Activated T-helper 1 cell treated with anti-CD3 and anti-CD28 coated beads, Interleukin-12 subunit alpha, Interleukin-12 subunit beta, Interleukin-2, Interleukin-4 antibody, amounts not matched to agents 30 ng/mL and 10 ng/mL and 1 ng/mL, durations not matched to agents 14 hours and 24 hours and 36 hours (primary cell): ENCODE measurements at regions not wholly inside any gene's neighbourhood (a gene's known extent, or its start where the extent isn't known, plus 50 kb on each side); places are given as distances from the start of the nearest gene placed in this dataset.

Experiments used
- DNase-seq: peaks from one replicate; pipeline ENCODE4 v3.0.0; 2021; ENCODE audit warnings: low spot score
- H3K27ac Mint-ChIP-seq: one replicate; pipeline ENCODE4 v1.8.0; 2021; ENCODE audit warnings: mild to moderate bottlenecking, mixed read lengths
- H3K27me3 Mint-ChIP-seq: one replicate; pipeline ENCODE4 v1.8.0; 2022; ENCODE audit warnings: mild to moderate bottlenecking, moderate library complexity, mixed read lengths; ENCODE audit not compliant: insufficient read depth
- H3K36me3 Mint-ChIP-seq: one replicate; pipeline ENCODE4 v1.8.0; 2021; ENCODE audit warnings: low read depth, mixed read lengths
- H3K4me1 Mint-ChIP-seq: one replicate; pipeline ENCODE4 v1.8.0; 2021; ENCODE audit warnings: low read depth, mixed read lengths
- H3K4me3 Mint-ChIP-seq: one replicate; pipeline ENCODE4 v1.8.0; 2021; ENCODE audit warnings: mild to moderate bottlenecking, moderate library complexity, mixed read lengths
- H3K9me3 Mint-ChIP-seq: one replicate; pipeline ENCODE4 v1.8.0; 2021; ENCODE audit warnings: mixed read lengths
- intact Hi-C: fragments of 100-400 bp; cut with micrococcal nuclease; formaldehyde crosslinking; loops from one replicate; pipeline ENCODE4 v1.15.1; 2024

GRCh38 chr18:68431111-68431921 lies 283.6 kb downstream of the TMX3 start:
- no peak overlapping the region for H3K4me3 Mint-ChIP-seq
- H3K9me3 Mint-ChIP-seq = peaks cover 2% of the 10 kb centered on the region
- DNase-seq = no peak
- H3K27me3 Mint-ChIP-seq = no peaks in the 10 kb centered on the region
- no peak overlapping the region for H3K27ac Mint-ChIP-seq
- H3K4me1 Mint-ChIP-seq = peaks cover 2% of the 10 kb centered on the region
- intact Hi-C loops = no loop called here
- no peaks in the 10 kb centered on the region for H3K36me3 Mint-ChIP-seq

GRCh38 chr18:68429841-68430240 lies 285.1 kb downstream of the TMX3 start:
- intact Hi-C loops = no loop called here
- no peaks in the 10 kb centered on the region for H3K27me3 Mint-ChIP-seq
- H3K4me1 Mint-ChIP-seq = no peaks in the 10 kb centered on the region
- H3K9me3 Mint-ChIP-seq = no peaks in the 10 kb centered on the region
- H3K27ac Mint-ChIP-seq = no peak overlapping the region
- no peaks in the 10 kb centered on the region for H3K36me3 Mint-ChIP-seq
- no peak for DNase-seq
- H3K4me3 Mint-ChIP-seq = no peak overlapping the region

- no peaks in the 10 kb centered on the region for H3K36me3 Mint-ChIP-seq
- no peak overlapping the region for H3K4me3 Mint-ChIP-seq
- intact Hi-C loops = no loop called here
- DNase-seq = no peak
- H3K9me3 Mint-ChIP-seq = no peaks in the 10 kb centered on the region
- H3K27me3 Mint-ChIP-seq = no peaks in the 10 kb centered on the region
- H3K4me1 Mint-ChIP-seq = no peaks in the 10 kb centered on the region
- H3K27ac Mint-ChIP-seq = no peak overlapping the region
Observed at GRCh38 chr18:68429111-68429510, 285.8 kb downstream of the TMX3 start.

GRCh38 chr18:68428661-68429060 lies 286.2 kb downstream of the TMX3 start:
- Mint-ChIP-seq H3K27ac (no peak overlapping the region), H3K4me3 (no peak overlapping the region), H3K9me3 (no peaks in the 10 kb centered on the region), H3K36me3 (no peaks in the 10 kb centered on the region), H3K4me1 (no peaks in the 10 kb centered on the region), H3K27me3 (no peaks in the 10 kb centered on the region)
- DNase-seq = no peak
- intact Hi-C loops = no loop called here

GRCh38 chr18:68427951-68428401 lies 286.9 kb downstream of the TMX3 start:
- no peak overlapping the region for H3K27ac Mint-ChIP-seq
- no peaks in the 10 kb centered on the region for H3K27me3 Mint-ChIP-seq
- no peaks in the 10 kb centered on the region for H3K9me3 Mint-ChIP-seq
- intact Hi-C loops = no loop called here
- no peak for DNase-seq
- no peak overlapping the region for H3K4me3 Mint-ChIP-seq
- H3K36me3 Mint-ChIP-seq = no peaks in the 10 kb centered on the region
- no peaks in the 10 kb centered on the region for H3K4me1 Mint-ChIP-seq

- intact Hi-C loops = no loop called here
Observed at GRCh38 chr18:68426731-68427315, 288.1 kb downstream of the TMX3 start.

GRCh38 chr18:68418881-68419280 lies 296.0 kb downstream of the TMX3 start:
- no peak for DNase-seq
- H3K4me1 Mint-ChIP-seq = no peaks in the 10 kb centered on the region
- H3K9me3 Mint-ChIP-seq = no peaks in the 10 kb centered on the region
- no peak overlapping the region for H3K4me3 Mint-ChIP-seq
- intact Hi-C loops = no loop called here
- H3K27me3 Mint-ChIP-seq = no peaks in the 10 kb centered on the region
- no peak overlapping the region for H3K27ac Mint-ChIP-seq
- H3K36me3 Mint-ChIP-seq = no peaks in the 10 kb centered on the region

More at GRCh38 chr18:68426731-68427315, 288.1 kb downstream of the TMX3 start:
- no peak for DNase-seq
- Mint-ChIP-seq H3K36me3 (no peaks in the 10 kb centered on the region), H3K4me1 (no peaks in the 10 kb centered on the region), H3K27me3 (no peaks in the 10 kb centered on the region), H3K27ac (no peak overlapping the region), H3K4me3 (no peak overlapping the region), H3K9me3 (no peaks in the 10 kb centered on the region)

- Mint-ChIP-seq H3K27me3 (no peaks in the 10 kb centered on the region), H3K4me3 (no peak overlapping the region), H3K9me3 (no peaks in the 10 kb centered on the region), H3K36me3 (no peaks in the 10 kb centered on the region), H3K27ac (no peak overlapping the region), H3K4me1 (no peaks in the 10 kb centered on the region)
- intact Hi-C loops = no loop called here
- DNase-seq = no peak
Observed at GRCh38 chr18:68418226-68418868, 296.6 kb downstream of the TMX3 start.

GRCh38 chr18:68417826-68418225 lies 297.1 kb downstream of the TMX3 start:
- intact Hi-C loops = no loop called here
- H3K9me3 Mint-ChIP-seq = no peaks in the 10 kb centered on the region
- no peaks in the 10 kb centered on the region for H3K36me3 Mint-ChIP-seq
- no peak overlapping the region for H3K4me3 Mint-ChIP-seq
- no peak for DNase-seq
- H3K27ac Mint-ChIP-seq = no peak overlapping the region
- no peaks in the 10 kb centered on the region for H3K27me3 Mint-ChIP-seq
- H3K4me1 Mint-ChIP-seq = no peaks in the 10 kb centered on the region

- Mint-ChIP-seq H3K36me3 (no peaks in the 10 kb centered on the region), H3K27me3 (no peaks in the 10 kb centered on the region), H3K27ac (no peak overlapping the region), H3K4me3 (no peak overlapping the region), H3K4me1 (no peaks in the 10 kb centered on the region), H3K9me3 (no peaks in the 10 kb centered on the region)
- intact Hi-C loops = no loop called here
- DNase-seq = no peak
Observed at GRCh38 chr18:68417166-68417799, 297.6 kb downstream of the TMX3 start.

- DNase-seq = no peak
- intact Hi-C loops = no loop called here
- H3K36me3 Mint-ChIP-seq = no peaks in the 10 kb centered on the region
- H3K4me1 Mint-ChIP-seq = no peaks in the 10 kb centered on the region
- no peaks in the 10 kb centered on the region for H3K27me3 Mint-ChIP-seq
- H3K4me3 Mint-ChIP-seq = no peak overlapping the region
- no peaks in the 10 kb centered on the region for H3K9me3 Mint-ChIP-seq
- no peak overlapping the region for H3K27ac Mint-ChIP-seq
Observed at GRCh38 chr18:68414407-68414806, 300.5 kb downstream of the TMX3 start.

GRCh38 chr18:68409576-68409975 lies 305.3 kb downstream of the TMX3 start:
- no peaks in the 10 kb centered on the region for H3K36me3 Mint-ChIP-seq
- no peak overlapping the region for H3K27ac Mint-ChIP-seq
- no peaks in the 10 kb centered on the region for H3K9me3 Mint-ChIP-seq
- DNase-seq = no peak
- H3K27me3 Mint-ChIP-seq = no peaks in the 10 kb centered on the region
- H3K4me1 Mint-ChIP-seq = no peaks in the 10 kb centered on the region
- no peak overlapping the region for H3K4me3 Mint-ChIP-seq
- intact Hi-C loops = no loop called here

- DNase-seq = no peak
- no peak overlapping the region for H3K4me3 Mint-ChIP-seq
- no peaks in the 10 kb centered on the region for H3K9me3 Mint-ChIP-seq
- no peaks in the 10 kb centered on the region for H3K4me1 Mint-ChIP-seq
- H3K27me3 Mint-ChIP-seq = no peaks in the 10 kb centered on the region
- H3K36me3 Mint-ChIP-seq = no peaks in the 10 kb centered on the region
- intact Hi-C loops = no loop called here
- no peak overlapping the region for H3K27ac Mint-ChIP-seq
Observed at GRCh38 chr18:68406761-68407160, 308.1 kb downstream of the TMX3 start.
